SU-DHL-6 (cell line): ENCODE measurements at regions not wholly inside any gene's neighbourhood (a gene's known extent, or its start where the extent isn't known, plus 50 kb on each side); places are given as distances from the start of the nearest gene placed in this dataset.

Experiments used
- H2AFZ ChIP-seq: fragments of 200-600 bp; sonication (generic); 2 replicates; pipeline ENCODE4 v1.6.1; 2014; ENCODE audit warnings: low read depth, mild to moderate bottlenecking, moderate library complexity, mixed read lengths, antibody characterized with exemption, low read length; ENCODE audit not compliant: severe bottlenecking
- H3F3A ChIP-seq: fragments of 200-600 bp; shearing (Covaris generic); 2 replicates; pipeline ENCODE4 v1.6.0; 2016; ENCODE audit warnings: antibody characterized with exemption, mild to moderate bottlenecking; ENCODE audit not compliant: insufficient read depth
- H3K27ac ChIP-seq: fragments of 200-600 bp; sonication (generic); 2 replicates; pipeline ENCODE4 v1.5.1; 2016; ENCODE audit warnings: low read depth, mild to moderate bottlenecking, low read length, moderate library complexity, mixed read lengths
- H3K27me3 ChIP-seq: fragments of 200-600 bp; sonication (generic), shearing (Covaris generic); 2 replicates; pipeline ENCODE4 v1.6.0; 2014; ENCODE audit warnings: mild to moderate bottlenecking, low read length
- H3K36me3 ChIP-seq: fragments of 200-600 bp; sonication (generic); 2 replicates; pipeline ENCODE4 v1.6.1; 2014; ENCODE audit warnings: mild to moderate bottlenecking, low read length, mixed read lengths
- H3K4me2 ChIP-seq: fragments of 300-600, 200-600 bp; shearing (Covaris generic), sonication (generic); 2 replicates; pipeline ENCODE4 v1.6.0; 2014; ENCODE audit warnings: low read length, low read depth, mild to moderate bottlenecking; ENCODE audit not compliant: poor library complexity, severe bottlenecking
- H3K4me3 ChIP-seq: fragments of 200-600 bp; sonication (generic); 2 replicates; pipeline ENCODE4 v1.5.1; 2014; ENCODE audit warnings: antibody characterized with exemption, low read length, mild to moderate bottlenecking, mixed read lengths; ENCODE audit not compliant: insufficient read depth, poor library complexity, severe bottlenecking
- H3K79me2 ChIP-seq: fragments of 200-600 bp; sonication (generic); 2 replicates; pipeline ENCODE4 v1.6.1; 2014; ENCODE audit warnings: mild to moderate bottlenecking, low read length, moderate library complexity; ENCODE audit not compliant: insufficient read depth
- H3K9ac ChIP-seq: fragments of 200-600 bp; sonication (generic); 2 replicates; pipeline ENCODE4 v1.7.0; 2014; ENCODE audit warnings: mild to moderate bottlenecking, low read length
- H3K9me2 ChIP-seq: fragments of 200-600 bp; sonication (generic); replicated peaks from 2 replicates; pipeline ENCODE4 v1.6.1; 2014; ENCODE audit warnings: low read length; ENCODE audit not compliant: insufficient read depth
- H3K9me3 ChIP-seq: fragments of 200-600 bp; sonication (generic); 2 replicates; pipeline ENCODE4 v1.6.1; 2014; ENCODE audit warnings: low read length, mixed read lengths; ENCODE audit not compliant: insufficient read depth
- H4K20me1 ChIP-seq: fragments of 200-600 bp; sonication (generic); 2 replicates; pipeline ENCODE4 v1.6.1; 2014; ENCODE audit warnings: low read depth, mild to moderate bottlenecking, antibody characterized with exemption, low read length, moderate library complexity, mixed read lengths
- EZH2phosphoT487 ChIP-seq: fragments of 200-600 bp; sonication (generic), shearing (Covaris generic); conservative IDR thresholded peaks from 2 replicates; pipeline ENCODE4 v1.6.1; 2018; ENCODE audit warnings: mild to moderate bottlenecking, antibody characterized with exemption, low read length, moderate library complexity, mixed read lengths
- TF ChIP-seq, protein P1 (sequence below): fragments of 200-600 bp; sonication (generic); IDR thresholded peaks from one replicate; pipeline ENCODE4 v1.5.1; 2017; ENCODE audit warnings: antibody characterized with exemption, mild to moderate bottlenecking, low read length, moderate library complexity; ENCODE audit not compliant: insufficient read depth, poor library complexity, severe bottlenecking

GRCh38 chr3:41138146-41138545 lies 61.2 kb upstream of the CTNNB1 start:
- no peaks in the 10 kb centered on the region for H3K9me2 ChIP-seq
- no peak overlapping the region for H2AFZ ChIP-seq
- H3K36me3 ChIP-seq, result no peaks in the 10 kb centered on the region
- H3K27ac ChIP-seq, result no peak overlapping the region
- H3K4me2 ChIP-seq, result no peak overlapping the region
- no peaks in the 10 kb centered on the region for H3K79me2 ChIP-seq
- no peaks in the 10 kb centered on the region for H3F3A ChIP-seq
- H3K4me3 ChIP-seq, result no peak overlapping the region
- H4K20me1 ChIP-seq, result no peaks in the 10 kb centered on the region
- no peak for TF ChIP-seq EZH2phosphoT487
- TF ChIP-seq, protein P1, sequence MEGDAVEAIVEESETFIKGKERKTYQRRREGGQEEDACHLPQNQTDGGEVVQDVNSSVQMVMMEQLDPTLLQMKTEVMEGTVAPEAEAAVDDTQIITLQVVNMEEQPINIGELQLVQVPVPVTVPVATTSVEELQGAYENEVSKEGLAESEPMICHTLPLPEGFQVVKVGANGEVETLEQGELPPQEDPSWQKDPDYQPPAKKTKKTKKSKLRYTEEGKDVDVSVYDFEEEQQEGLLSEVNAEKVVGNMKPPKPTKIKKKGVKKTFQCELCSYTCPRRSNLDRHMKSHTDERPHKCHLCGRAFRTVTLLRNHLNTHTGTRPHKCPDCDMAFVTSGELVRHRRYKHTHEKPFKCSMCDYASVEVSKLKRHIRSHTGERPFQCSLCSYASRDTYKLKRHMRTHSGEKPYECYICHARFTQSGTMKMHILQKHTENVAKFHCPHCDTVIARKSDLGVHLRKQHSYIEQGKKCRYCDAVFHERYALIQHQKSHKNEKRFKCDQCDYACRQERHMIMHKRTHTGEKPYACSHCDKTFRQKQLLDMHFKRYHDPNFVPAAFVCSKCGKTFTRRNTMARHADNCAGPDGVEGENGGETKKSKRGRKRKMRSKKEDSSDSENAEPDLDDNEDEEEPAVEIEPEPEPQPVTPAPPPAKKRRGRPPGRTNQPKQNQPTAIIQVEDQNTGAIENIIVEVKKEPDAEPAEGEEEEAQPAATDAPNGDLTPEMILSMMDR, result no peak
- no peaks in the 10 kb centered on the region for H3K27me3 ChIP-seq
- no peak overlapping the region for H3K9ac ChIP-seq
- no peaks in the 10 kb centered on the region for H3K9me3 ChIP-seq

GRCh38 chr3:41138601-41139000 lies 60.7 kb upstream of the CTNNB1 start:
- no peaks in the 10 kb centered on the region for H3F3A ChIP-seq

DNA sequence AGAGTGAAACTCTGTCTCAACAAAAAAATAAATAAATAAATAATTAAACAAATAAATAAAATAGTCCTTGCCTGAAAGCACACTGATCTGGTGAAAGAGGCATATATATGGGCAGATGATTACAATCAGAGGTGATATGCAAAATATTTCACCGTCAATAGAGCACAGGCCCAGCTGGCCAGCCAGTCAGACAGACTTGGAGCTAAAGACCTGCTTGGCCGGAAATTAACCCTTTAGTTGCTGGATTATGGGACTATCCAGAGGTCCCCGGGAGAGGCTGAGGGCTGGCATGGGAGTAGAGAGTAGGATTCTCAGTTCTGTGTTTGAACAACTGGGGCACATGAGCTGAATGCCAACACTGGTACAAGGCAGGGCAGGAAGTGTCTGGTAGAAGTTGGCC lies 59.1 kb upstream of the CTNNB1 start:
- H3K9me2 ChIP-seq, result no peaks in the 10 kb centered on the region
- no peaks in the 10 kb centered on the region for H3K79me2 ChIP-seq
- H2AFZ ChIP-seq, result no peak overlapping the region
- TF ChIP-seq EZH2phosphoT487, result no peak
- TF ChIP-seq, protein P1, result no peak
- no peaks in the 10 kb centered on the region for H4K20me1 ChIP-seq
- H3K9ac ChIP-seq, result no peak overlapping the region
- H3K27ac ChIP-seq, result no peak overlapping the region
- H3K9me3 ChIP-seq, result no peaks in the 10 kb centered on the region
- H3K36me3 ChIP-seq, result no peaks in the 10 kb centered on the region
- H3F3A ChIP-seq, result no peaks in the 10 kb centered on the region
- H3K4me2 ChIP-seq, result no peak overlapping the region
- no peaks in the 10 kb centered on the region for H3K27me3 ChIP-seq
- H3K4me3 ChIP-seq, result no peak overlapping the region

More at GRCh38 chr3:41138601-41139000, 60.7 kb upstream of the CTNNB1 start:
- Histone ChIP-seq H3K9me2 (no peaks in the 10 kb centered on the region), H3K4me2 (no peak overlapping the region), H3K27ac (no peak overlapping the region), H3K9ac (no peak overlapping the region), H3K27me3 (no peaks in the 10 kb centered on the region), H2AFZ (no peak overlapping the region), H3K4me3 (no peak overlapping the region), H4K20me1 (no peaks in the 10 kb centered on the region), H3K9me3 (no peaks in the 10 kb centered on the region), H3K79me2 (no peaks in the 10 kb centered on the region), H3K36me3 (no peaks in the 10 kb centered on the region)
- no peak for TF ChIP-seq EZH2phosphoT487
- TF ChIP-seq, protein P1, result no peak
